SIG-M5 treated with dmso at 0.1 percent for 504 hours (cell line): ENCODE measurements at regions not wholly inside any gene's neighbourhood (a gene's known extent, or its start where the extent isn't known, plus 50 kb on each side); places are given as distances from the start of the nearest gene placed in this dataset.
"Not testable (repeated sequence)": the region's sequence is repeated elsewhere in the genome, so short reads cannot be mapped to it uniquely, and the experiment has no call there.

Experiments
- DNase-seq: peaks from one replicate; lab custom pipeline; 2025; ENCODE audit not compliant: unreplicated experiment; lab: John Stamatoyannopoulos, UW

DNA sequence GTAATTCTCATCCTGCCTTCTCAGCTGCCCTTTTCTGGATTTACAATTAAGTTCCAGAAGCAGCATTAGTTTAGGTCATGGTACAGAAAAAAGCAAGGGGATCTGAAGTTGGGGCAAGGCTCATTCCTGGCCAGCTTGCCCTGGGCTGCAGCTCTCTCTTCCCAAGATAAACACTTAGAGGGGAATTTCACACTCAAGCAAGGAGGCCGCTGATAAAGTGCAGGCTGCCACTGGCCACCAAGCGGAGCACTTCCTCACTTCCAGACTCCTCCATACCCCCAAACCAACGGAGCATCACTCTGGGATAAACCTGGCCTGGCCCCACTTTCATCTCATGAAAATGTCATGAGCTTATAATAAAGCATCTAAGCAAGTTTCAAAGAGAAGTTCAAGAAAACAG lies 445.5 kb upstream of the MKI67 start:
- DNase-seq = no peak

DNA sequence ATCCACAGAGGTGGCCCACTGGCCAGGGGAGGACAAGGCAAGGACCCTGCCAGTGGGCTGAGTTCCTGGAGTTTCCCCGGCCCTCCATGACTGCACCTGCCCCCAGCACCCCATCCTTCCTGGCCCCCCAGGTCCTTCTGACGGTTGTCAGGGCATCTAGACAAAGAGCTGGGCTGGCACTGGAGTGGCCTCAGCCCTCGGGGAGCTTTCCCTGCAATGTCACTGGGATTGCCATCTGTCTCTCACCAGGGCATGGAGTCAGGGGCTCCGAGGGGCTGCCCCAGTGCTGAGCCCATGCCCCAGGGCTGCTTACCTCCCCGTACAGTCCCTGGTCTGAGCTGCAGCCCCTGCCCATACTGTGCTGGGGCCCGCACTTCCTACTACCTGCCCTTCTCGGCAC lies 446.5 kb upstream of the MKI67 start:
- no peak for DNase-seq

DNA sequence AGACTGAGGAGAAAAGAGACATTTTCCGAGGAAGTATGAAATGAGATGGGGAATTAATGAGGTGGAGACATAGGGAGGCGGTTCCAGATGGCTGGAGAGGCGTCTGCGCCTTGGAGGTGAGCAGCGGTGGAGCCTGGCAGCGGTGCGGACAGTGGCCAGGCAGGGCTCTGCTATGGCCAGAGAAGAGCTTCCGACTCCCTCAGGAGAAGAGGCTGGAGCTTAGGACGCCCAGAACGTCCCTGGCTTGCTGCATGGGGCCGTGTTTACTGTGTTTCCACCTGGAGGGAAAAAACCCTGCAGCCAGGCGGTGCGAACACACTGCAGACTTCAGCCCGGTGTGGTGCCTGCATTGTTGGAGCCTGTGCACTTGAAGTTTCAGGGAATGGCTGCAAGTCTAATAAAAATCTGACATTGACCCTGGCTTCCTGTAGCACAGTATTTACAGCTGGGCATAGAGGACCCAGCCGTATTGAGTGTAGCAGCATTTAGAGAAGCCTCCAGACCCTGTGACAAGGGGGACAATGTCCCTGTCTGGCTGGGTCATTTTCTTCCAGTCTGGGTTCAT lies 447.1 kb upstream of the MKI67 start:
- no peak for DNase-seq

DNA sequence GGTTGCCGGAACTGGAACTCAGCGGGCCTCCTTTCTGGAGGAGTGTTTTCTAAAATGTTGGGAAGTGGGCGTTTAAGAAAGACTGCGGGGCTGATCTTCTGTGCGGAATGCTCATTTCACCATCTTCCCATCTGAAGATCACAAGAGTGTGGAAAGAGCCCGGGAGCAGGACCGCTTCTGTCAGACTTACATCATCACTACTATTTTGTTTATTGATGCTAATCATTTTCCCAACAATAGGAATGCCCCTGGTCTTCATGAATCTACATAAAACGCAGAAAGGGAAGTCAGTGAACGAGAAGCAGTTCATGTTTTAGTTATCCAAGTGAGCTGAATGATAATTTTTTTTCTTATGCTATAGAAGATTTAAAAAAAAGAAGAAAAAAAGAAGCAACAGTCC lies 447.8 kb upstream of the MKI67 start:
- DNase-seq = no peak

DNA sequence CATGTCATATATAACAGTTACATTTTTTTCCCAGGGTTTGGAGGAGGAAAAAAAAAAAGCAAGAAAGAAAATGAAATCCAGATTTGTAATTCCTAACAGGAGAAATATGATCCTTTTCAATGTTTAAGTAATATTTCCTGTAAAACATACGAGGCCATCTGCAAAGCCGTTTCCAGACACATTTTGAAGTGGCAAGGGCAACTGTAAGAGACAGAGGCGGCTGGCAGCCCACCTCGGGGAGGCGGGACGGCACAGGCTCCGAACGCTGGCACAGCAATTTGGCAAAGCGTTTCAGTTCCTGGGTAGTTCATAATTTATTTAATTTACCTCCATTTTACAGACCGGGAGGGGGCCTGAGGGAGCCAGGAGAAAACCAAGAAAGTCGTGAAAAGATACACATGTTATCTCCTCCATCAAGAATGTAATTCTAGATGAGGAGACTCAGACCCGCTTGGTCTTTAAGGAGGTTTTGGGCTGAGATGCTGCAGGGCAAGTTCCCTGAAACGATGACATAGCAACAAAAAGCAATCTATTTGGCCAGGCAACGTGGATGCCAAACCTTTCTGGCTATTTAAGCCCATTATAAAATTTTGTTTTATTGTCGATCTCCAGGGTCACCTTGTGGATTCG lies 448.5 kb upstream of the MKI67 start:
- DNase-seq = no peak

DNA sequence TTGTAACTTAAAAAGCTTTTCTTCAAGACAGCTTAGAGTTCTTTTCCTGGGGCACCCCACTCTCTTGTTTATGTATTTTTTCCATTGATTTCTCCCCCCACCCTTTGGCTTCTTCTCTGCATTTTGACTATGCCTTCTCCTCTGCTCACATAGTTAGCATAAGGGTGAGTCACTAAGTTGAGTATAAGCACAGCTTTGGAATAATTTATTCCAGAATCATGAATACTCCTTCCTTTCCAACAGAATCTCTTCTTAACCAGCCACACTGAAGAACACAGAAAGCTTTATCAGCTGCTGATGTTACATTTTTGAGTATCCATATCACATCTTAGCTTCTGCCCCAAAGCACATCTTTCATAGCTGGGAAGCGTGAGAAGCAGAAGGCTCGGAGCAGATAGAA lies 449.5 kb upstream of the MKI67 start:
- no peak for DNase-seq

DNA sequence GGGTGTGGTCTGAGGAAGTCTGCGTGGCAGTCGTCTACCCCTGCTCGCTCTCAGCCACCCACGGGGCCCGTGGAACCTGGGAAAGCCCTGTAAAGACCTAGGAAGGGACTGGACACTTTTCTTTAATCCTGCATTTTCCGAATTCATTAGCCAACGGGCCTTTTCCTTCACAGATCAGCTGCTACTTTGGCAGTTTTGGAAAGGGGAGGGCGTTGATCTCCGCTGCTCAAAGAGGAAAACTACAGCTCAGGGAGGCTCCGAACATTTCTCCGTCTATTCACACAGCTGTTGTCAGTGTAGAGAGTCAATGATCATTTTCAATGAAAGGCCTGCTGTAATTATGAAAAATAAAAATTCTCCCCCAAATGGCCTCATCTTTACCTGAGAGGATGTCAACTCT lies 450.1 kb upstream of the MKI67 start:
- DNase-seq = no peak

DNA sequence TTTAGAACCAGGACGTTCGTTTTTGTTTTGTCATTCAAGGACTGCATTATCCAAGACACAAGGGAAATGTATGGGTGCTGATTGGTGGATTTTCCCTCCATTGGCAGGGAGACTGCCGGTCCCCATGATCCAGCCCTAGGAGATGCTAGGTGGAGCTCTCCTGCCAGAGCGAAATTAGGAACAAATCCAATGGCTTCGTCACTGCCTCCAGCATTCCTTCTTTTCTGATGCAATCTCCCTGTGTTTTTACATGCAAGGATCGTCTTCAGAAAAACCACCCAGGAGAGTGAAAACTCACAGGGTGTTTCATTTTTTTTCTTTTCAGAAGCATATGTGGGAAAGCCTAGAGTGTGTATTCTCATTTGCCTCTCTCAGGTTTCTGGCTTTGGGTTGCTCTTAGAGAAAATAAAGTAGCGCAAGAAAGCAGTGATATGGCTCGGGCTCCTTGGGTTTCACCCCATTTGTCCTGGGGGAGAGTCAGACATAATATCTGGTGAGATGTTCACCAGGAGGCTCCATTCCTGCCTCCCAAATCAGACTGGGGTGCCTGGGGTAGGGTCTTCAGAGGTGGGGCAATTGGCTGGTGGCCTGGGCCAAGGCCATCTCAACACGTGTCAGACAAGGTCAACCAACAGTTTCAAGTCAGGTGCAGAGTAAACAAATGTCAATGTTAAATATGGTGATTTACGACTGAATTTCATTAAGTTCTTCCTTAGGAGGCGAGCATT lies 450.9 kb upstream of the MKI67 start:
- DNase-seq = no peak

DNA sequence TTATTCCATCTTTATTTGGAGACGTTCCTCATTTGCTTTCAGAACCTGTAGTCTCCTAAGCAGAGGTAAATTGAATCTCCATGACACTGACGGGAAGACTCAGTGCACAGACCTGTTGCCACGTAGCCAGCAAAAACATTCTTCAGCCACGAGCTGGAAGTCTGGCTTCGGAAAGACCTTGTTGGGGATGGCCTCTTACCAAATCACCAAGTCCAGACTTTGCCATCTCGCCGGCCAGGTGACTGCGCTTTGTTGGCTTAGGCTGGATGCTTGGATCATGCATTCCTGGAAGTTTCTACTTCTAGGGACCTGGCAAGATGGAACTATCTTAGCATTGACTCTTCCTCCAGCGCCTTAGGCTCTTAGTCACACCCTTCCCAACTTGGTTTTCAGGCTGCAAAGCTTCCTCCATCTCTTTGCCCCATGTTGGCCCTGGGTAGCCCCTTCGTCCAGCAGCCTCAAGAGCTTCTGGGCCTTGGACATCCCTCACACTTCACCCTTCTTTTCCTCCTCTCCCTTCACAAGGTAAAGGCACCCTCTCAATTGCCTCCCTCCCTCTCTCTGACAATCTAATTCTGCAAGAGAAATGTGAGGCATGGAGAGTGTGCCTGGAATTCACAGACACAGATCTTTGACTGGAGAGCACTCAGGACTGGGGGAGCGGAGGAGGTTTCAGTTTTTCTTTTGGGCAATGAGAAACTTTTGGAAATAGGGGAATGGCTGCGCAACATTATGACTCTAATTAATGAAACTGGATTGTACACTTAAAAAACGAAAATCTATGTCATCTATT lies 451.9 kb upstream of the MKI67 start:
- DNase-seq = no peak

DNA sequence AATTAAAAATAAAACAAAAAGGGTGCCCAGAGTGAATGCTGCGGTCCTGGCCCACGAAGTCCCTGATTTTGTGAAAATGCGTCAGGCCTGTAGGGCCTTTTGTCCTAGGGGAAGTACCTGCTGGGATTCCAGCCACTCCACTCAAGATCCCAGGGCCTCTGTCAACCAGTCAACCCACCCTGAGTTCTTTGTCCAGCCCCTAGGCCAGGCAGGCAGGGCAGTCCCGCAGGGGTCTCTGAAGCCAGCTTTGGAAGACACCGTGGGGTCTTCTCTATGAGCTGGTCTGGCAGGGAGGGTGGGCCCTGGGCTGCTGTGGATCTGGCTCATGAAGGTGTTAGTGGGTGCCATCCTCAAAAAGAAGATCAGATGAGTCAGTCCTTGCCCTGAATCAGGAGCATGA lies 452.5 kb upstream of the MKI67 start:
- no peak for DNase-seq

DNA sequence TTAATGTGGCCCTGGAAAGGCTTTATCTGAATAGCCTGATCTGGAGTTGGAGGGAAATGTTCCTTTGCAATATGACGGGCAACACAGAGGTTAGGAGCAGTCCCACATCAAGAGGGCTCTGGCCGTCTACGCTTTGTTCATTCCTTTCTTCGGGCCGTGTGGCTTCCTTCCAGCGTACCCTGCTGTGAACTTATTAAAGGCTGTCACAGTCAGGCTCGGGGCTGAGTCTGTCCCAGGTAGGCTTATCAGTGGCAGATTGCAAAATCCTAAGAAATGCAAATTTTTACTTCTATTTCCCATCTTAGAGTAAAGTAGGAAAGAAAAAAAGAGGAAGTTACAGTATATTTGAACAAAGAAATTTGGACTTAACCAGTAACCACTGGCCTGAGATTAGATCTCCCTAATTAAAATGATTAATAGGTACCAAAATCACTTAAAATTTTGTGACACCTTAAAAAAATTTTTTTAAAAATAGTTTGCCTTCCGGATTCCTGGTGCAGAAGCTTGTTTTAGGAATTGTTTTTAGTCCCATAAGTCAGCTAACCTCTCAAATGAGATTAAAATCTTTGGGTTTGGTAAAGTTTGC lies 453.1 kb upstream of the MKI67 start:
- DNase-seq = no peak

DNA sequence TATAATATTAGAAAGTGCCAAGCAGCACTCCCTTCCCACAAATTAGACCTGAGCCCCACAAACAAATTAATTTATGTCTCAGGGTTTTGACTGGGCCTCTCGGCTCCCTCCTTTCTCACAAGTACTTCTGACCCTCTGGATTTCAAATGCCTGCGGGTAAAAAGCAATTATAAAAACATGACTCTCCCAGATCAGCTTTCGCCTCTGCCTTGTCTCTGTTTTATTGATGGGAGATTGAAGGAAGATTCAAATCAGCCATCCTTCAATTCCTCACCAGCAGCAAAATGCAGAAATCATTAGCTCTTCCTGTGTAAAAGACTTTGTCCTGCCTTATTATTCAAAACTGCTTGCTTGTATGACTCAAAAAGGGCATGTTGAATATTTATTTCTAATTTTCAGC lies 453.7 kb upstream of the MKI67 start:
- no peak for DNase-seq

DNA sequence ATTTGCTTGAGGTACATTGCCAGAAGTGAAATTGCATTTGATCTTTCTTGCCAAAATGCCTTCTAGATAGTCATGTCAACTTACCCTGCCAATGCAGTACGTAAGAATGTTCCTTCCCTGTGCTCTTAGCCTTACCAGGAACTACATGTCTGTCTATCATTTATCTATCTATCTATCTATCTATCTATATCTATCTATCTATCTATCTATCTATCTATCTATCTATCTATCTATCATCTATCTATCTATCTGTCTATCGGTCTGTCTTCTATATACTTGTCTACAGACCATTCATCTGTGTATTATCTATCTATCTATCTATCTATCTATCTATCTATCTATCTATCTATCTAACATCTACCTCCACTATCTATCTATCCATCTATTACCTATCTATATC lies 456.9 kb upstream of the MKI67 start:
- DNase-seq = not testable (repeated sequence)

DNA sequence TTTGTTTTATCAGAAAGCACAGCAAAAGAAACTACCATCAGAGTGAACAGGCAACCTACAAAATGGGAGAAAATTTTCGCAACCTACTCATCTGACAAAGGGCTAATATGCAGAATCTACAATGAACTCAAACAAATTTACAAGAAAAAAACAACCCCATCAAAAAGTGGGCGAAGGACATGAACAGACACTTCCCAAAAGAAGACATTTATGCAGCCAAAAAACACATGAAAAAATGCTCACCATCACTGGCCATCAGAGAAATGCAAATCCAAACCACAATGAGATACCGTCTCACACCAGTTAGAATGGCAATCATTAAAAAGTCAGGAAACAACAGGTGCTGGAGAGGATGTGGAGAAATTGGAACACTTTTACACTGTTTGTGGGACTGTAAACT lies 460.4 kb upstream of the MKI67 start:
- DNase-seq = not testable (repeated sequence)

DNA sequence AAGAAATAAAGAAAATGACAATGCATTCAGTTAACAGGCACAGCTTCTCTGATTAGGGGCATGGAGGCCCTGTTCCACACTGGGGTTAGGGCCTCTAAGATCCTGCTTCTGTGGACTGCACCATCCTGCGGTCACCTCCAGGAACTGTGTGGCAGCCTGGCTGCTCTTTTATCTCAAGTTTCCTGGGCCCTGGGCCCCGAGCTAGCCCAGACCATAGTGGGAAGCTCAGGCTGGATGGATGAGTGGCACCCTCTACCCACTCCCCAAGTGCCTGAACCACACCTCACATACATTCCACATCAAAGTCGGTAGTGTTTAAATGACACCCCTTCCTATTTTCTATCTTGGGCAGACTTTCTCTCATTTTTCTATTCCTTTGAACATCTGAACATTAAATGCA lies 461.5 kb upstream of the MKI67 start:
- no peak for DNase-seq

DNA sequence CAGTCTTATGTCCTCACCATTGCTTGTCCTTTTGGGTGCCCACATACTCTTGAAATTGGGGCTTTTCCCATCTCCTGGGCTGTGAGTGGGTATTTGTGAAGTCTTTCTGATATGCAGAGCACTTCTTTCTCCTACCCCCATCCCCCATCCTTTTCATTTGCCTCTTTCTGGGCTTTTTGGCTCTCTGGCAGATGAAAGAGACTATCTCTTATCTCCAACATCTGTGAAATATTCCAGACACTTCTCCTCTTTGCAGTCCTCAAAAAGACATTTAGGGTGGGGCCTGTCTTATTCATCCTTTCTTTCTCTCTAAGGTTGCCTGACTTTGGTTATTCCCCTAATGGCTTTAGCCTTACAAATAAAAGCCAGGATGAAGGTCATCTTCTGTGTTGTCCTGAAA lies 462.2 kb upstream of the MKI67 start:
- no peak for DNase-seq

DNA sequence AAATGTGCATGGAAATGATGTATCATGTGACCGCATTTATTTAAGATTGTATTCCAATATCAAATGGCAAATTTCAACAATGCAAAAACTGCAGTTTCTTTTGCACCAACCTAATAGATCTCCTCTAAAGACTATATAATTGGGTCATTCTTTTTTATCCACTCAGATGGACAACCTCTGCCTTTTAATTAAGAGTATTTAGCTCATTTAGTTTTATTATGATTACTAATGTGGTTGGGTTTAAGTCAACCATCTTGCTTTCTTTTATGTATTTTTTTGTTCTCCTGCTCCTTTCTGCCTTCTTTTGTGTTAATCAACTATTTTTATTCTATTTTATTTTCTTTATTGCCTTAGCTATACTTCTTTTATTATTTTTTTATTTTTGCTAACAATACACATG lies 468.5 kb upstream of the MKI67 start:
- DNase-seq = no peak

DNA sequence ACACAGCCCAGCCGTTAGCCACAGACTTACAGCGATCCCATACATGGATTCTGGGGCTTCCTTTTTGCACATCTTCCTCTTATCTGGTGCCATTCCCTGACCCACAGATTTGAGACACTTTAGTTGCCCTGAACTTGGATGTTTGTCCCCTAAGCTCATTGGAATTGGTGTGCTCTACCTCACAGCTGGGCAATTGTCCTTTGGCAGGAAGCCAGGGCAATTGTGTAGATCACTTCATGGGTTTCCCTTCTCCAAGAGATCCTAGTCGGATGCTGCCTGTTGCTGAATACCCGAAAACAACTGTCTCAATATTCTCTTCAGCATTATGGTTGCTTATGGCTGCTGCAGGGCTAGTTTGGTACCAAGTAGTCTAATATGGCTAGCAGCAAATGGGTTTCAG lies 470.7 kb upstream of the MKI67 start:
- DNase-seq = no peak

DNA sequence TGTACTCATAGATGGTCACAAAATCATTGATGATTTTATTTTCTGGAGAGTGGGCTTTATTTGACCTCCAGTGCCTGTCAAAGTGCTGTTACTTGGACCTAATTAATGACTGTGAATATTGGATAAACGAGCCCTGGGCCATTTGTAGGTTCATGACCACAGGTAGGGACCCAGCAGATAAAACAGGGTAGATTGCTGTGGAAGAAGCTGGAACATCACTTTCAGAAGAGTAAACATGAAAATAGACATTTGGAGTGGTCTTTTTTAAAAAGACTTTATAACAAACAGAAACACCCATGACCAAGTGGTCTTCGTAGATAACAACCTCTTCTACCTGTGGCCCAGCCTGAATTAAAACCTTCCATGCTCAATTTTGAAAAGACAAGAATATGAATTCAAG lies 472.8 kb upstream of the MKI67 start:
- no peak for DNase-seq

DNA sequence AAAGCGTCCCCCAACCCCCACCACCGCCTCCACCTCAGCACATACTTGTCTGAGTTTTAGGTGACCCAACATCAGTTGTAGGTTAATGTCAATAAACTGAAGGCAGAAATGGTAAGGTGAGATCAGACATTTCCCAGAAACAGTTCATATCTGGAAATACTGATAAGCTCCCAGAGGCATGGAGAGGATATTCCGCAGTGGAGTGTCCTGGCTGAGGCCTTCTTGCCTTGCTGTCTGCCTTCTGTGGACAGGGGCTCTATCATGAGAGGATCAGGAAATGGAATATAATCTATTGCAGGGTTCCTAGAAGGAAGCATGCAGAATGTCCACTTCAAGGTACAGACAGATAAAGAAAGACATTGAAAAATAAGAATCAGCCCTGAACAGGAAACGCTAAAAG lies 473.3 kb upstream of the MKI67 start:
- DNase-seq = no peak

DNA sequence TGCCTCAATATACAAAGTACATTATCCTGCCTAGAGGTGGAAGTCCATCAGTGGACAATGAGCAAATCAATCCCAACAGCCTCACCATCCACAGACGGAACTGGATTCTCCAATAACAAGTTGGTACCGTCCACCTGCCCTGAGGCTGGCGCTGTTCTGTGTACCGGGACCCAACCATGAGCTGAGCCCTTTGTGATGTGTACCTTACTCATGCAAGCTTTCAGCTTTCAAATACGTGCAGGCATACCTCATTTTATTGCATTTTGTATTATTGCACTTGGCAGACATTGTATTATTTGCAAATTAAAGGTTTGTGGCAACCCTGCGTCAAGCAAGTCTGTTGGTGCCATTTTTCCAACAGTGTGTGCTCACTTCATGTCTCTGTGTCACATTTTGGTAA lies 476.0 kb upstream of the MKI67 start:
- DNase-seq = no peak

DNA sequence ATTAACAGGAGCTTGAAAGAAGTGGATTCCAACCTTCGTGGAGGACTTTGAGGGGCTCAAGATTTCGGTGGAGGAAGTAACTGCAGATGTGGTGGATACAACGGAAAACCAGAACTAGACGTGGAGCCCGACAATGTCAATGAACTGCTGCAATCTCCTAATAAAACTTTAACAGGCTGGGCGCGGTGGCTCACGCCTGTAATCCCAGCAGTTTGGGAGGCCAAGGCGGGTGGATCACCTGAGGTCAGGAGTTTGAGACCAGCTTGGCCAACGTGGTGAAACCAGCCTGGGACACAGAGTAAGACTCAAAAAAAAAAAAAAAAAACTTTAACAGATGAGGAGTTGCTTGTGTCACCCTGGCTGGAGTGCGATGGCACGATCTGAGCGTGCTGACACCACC lies 477.8 kb upstream of the MKI67 start:
- no peak for DNase-seq
